Head of caudate nucleus (tissue), 42 donors: ENCODE measurements at regions not wholly inside any gene's neighbourhood (a gene's known extent, or its start where the extent isn't known, plus 50 kb on each side); places are given as distances from the start of the nearest gene placed in this dataset.

Source experiments
- DNase-seq, 42 donors: peaks; one replicate each; pipeline versions ENCODE4 v3.0.0 to v3.0.0-alpha.2; 2020 to 2021; ENCODE audit warnings: mixed read lengths in 7 of 42
- intact Hi-C: fragments of 100-400 bp; cut with DNase I; formaldehyde crosslinking; loops from one replicate; pipeline ENCODE4 v1.15.0; 2022

DNA sequence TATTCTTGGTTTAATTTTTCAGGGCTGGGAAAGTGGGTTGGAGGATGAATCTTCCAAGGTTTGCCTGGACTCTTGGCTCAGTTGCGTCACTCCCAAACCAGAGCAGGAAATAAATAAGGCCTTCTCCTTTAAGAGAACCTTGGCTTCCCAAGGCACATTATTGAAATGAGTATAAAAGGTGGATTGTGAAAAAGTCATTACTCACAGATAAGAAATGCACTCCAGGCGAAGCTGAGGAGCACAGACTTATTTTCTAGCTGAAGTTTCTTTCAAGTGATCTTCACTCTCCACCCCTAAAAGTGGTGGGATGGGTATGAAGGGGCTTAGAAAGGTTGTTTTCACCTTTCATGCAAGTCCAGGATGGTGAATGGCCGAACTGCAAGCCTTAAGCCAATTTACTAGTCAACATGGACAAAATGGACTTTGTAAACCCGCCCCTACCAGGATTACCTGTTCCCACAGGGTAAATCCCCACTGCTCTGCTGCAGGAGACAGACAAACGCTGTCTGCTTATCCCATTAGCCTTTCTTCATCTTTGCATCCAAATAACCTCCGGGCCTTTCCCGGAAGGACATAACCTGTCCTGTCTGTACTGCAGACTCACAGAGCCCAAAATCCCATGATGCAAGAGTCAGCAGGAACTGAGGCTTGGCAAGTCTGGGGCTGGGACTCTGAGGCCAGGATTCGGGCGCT is 207.6 kb downstream of the BCL11B start:
- DNase-seq = no peak
- intact Hi-C loops = no loop called here

DNA sequence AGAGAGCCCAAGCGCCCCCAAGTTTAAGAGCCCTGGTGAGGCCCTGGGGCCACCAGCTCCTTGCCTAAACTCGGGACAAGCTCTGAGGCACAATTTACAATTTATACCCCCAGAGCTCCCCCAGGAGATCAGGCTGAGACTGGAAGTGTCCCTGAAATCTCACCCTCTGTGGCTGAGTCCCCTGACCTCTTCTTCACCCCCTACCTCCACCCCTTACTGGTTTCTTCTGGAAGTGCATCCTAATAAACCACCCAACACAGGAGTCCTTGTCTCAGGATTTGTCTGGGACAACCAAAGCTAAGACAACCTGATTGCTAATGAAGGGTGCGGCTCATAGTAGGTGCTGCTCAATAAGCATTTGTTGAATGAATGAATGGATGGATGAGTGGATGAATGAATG is 206.4 kb downstream of the BCL11B start:
- intact Hi-C loops = no loop called here
- DNase-seq = no peak

DNA sequence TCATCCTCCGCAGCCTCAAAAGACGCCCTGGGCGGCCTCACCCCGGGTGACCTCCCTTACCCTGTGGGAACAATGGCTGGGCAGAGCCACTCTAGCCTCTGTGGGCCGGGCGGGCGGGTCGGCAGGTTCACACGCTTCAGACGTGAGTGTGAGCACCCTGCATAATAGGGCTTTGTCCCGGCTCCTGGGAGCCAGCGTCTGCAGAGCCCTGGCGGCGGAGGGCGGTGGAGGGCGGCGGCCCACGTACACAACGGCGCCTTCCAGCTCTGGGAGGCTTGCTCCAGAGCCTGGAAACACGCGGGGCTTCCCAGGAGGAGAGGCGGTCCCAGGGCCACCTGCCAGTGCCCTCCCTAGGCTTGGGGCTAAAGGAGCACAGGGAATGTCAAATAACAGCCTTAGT is 205.6 kb downstream of the BCL11B start:
- intact Hi-C loops = no loop called here
- DNase-seq = no peak

DNA sequence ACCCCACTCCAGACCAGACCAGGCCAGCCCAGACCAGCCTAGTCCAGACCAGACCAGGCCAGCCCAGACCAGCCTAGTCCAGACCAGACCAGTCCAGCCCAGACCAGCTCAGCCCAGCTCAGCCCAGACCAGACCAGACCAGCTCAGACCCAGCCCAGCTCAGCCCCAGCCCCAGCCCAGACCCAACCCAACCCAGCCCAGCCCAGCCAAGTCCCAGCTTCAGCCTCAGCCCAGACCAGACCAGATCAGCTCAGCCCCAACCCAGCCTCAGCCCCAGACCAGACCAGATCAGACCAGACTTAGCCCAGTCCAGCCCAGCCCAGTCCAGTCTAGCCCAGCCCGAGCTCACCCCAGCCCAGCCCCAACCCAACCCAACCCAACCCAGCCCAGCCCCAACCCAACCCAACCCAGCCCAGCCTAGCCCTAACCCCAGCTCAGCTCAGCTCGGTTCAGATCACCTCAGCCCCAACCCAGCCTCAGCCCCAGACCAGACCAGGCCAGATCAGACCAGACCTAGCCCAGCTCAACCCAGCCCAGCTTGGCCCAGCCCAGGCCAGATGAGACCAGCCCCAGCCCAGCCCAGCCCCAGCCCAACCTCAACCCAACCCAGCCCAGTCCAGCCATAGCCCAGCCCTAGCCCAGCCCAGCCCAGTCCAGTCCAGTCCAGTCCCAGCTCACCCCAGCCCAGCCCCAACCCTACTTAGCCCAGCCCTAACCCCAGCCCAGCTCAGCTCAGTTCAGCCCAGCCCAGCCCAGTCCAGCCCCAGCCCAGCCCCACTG is 204.7 kb downstream of the BCL11B start:
- intact Hi-C loops = no loop called here
- DNase-seq = peak in 1 of 42 donors; percentile 34

DNA sequence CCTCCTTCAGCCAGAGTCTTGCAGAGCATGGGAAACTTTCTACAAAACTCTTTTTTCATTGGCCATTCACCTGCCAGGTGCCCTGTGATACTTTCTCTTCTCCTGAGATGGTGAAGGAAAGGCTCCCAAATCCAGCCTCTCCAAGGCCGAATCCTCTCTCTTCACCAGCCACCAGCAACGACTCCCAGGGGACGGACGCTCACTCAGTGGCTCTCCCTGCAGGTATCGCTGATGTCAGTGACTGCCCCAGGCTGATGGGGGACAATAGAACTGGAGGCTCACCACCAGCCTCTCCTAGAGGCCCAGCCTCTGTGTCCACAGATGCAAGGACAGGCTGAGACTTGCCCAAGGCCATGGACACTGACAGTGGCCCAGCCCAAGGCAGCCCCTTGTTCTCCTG is 204.1 kb downstream of the BCL11B start:
- intact Hi-C loops = no loop called here
- DNase-seq = peak in 1 of 42 donors; percentile 30

GRCh38 chr14:99069946-99070345 is 202.1 kb downstream of the BCL11B start:
- intact Hi-C loops = no loop called here
- peak in 1 of 42 donors; percentile 28 for DNase-seq

DNA sequence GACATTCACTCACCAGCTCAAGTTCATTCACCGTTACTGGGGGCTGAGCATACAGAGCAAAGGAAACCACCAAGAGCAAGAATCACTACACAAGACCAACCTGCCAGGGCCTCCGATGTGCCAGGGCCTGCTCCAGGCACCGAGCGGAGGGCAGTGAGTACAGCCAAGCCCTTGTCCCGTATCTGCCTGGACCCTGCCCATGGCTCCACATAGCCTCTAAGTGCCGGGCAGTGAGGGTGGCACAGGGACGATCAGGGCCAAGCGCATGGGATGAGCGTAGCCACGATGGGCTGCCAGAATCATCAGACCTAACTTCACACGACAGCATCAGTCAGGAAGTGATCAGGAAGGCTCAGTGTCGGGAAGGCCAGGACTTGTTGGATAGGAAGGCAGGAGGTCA is 199.6 kb downstream of the BCL11B start:
- DNase-seq = peak in 1 of 42 donors; percentile 31
- intact Hi-C loops = no loop called here

DNA sequence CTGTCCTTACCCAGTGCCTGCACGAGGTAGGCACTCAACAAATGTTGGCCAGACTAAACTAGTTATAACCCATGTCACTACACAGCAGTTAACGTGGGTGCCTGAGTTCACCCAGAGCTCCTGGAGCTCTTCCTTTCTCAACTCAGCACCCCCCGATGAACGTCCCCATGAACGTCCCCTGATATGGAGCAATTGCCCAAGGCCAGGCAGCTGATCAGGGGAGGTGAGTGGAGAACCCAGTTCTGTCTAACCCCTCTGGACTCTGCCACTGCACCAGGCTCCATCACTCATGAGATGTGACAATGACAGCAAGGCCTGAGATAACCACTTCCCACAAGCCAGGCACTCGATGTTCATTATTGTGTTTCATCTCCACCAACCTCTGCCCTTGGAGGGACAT is 199.0 kb downstream of the BCL11B start:
- intact Hi-C loops = no loop called here
- DNase-seq = no peak

DNA sequence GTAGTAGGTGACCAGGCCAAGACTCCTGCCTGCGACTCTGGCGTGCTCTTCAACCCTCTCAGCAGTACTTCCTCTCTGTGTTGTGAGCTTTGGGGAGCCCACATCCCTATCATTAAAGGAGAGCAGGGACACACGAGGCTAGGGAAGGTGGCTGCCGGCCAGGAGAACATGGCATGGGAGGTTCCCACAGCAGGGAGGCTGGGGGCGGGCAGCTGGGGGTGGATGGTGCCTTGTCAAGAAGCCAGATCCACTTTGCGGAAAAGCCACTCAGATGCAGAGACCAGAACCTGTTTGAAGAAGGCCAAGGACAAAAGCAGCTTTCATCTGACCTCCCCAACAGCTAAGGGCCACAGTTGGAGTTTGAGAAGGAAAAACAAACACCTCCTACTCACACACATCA is 198.6 kb downstream of the BCL11B start:
- peak in 1 of 42 donors; percentile 34 for DNase-seq
- intact Hi-C loops = no loop called here

- DNase-seq = peak in 1 of 42 donors; percentile 34
- intact Hi-C loops = no loop called here
Observed at GRCh38 chr14:99075061-99075460, 196.9 kb downstream of the BCL11B start.

- intact Hi-C loops = no loop called here
- no peak for DNase-seq
Observed at GRCh38 chr14:99075771-99076375, 196.1 kb downstream of the BCL11B start.

DNA sequence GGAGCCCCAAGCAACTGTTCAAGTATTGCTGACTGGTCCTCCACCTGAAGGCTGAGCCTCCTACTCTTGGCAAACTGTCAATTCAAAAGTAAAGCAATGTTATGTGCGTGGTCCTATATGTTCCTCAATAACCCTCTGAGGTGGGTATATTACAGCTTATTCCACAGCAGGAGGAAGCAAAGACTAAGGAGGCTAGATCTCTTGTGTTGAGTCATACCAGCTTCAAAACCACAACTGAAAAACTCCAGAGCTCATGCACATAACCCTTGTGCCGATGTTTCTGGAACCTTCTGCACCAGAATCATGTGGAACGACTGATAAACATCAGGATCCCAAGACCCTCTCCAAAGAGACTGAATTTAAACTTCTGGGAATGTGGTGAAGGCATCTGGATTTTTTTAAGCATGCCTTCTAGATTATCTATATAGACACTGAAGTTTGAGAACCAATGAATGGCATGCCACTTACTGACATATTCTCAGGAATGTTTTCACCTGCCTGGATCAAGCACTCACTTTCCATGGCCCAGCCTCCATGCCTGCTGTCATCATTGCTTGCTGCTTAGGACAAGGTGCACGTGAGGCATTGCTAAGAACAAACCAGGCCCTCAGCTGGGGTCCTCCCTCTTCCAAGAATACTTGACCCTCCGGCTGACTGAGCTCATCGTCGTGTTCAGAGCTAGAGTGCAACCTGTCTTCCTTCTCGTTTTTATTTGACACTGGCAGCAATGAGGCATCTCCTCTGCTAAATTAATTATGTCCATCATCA is 194.7 kb downstream of the BCL11B start:
- intact Hi-C loops = no loop called here
- no peak for DNase-seq

- intact Hi-C loops = no loop called here
- DNase-seq = no peak
Observed at GRCh38 chr14:99077844-99078236, 194.2 kb downstream of the BCL11B start.

DNA sequence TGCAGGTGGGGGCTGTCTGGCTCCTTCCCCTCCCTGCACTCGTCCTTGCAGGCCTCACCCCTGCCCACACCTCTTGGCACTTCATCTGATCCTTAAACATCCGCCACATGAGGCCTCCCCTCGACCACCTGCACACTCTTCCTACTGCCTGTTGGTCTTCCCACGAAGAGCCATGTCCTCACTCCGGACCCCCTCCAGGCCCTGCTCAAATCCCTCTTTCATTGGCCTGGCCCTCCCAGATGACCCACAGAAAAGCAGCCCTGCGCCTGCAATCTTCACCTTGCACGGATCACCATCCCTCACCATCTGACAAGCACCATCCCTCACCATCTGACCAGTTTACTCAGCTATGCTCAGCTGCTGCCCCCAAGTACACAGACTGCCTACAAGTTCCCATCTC is 193.6 kb downstream of the BCL11B start:
- no peak for DNase-seq
- intact Hi-C loops = no loop called here

- DNase-seq = no peak
- intact Hi-C loops = no loop called here
Observed at GRCh38 chr14:99079061-99079727, 192.8 kb downstream of the BCL11B start.

- DNase-seq = no peak
- intact Hi-C loops = no loop called here
Observed at GRCh38 chr14:99080306-99080705, 191.7 kb downstream of the BCL11B start.

DNA sequence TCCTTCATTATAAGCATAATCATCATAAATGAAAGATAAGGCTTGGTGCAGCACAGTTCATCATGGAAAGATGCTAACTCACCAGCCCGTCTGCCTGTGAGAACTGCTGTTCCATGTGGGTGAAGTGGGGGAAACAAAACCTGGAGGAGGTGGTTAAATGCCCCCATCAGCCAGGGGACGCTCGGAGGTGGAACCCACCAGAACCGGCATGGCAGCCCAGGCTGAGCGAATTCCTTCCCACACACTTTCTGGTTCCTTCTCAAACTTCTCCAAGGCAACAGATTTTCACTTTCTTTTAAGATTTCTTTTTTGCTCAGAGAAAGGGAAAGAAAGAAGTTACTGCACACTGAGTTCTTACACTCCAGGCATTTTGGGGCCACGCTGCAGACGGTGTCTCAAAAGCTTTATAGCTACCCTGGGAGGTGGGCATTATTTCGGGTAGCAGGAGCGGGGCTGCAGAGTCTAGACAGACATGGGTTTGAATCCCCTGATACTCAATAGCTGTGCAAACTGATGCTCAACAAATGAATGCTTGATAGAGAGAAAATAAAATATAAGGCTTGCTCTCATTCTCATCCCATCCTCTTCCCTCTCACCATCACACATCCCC is 190.7 kb downstream of the BCL11B start:
- intact Hi-C loops = no loop called here
- DNase-seq = no peak

DNA sequence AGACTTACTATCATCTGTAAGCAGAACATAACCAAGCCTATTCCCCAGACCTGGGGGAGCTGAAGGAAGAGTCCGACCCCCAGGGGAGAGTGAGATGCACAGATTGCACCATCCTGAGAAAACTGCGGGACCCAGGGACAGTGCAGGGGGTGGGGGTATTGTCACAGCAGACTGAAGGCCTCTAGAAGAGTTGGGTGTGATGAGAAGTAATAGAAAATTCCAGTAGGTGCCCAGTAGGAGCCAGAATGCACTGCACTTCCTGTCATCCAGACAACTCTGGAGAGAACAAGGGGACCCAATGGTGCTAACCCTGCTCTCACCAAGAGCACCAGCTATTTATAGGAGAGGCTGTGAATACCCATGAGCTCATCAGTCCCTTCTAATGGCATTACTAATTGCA is 190.1 kb downstream of the BCL11B start:
- no peak for DNase-seq
- intact Hi-C loops = no loop called here
